ENCODE measurements at regions not wholly inside any gene's neighbourhood (a gene's known extent, or its start where the extent isn't known, plus 50 kb on each side); places are given as distances from the start of the nearest gene placed in this dataset.

DNA sequence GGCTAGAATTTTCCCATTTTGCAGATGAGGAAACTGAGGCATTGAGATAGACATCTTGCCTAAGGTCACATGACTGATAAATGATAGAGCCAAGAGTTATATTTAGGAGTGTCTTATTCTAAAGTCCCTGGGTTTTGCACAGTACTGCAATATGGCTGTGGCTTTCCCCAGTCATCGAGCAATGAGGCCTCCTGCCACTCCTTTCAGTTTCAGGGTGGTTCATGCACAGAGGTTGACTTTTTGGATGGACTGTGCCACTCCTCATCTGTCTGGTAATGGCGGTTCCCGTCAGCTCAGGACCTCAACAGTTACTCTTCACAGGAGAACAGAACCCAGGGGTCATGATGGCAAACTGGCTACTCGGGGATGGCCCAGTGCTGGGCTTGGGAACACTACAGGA, 131.1 kb downstream of the ACKR3 start:
- TF ChIP-seq EZH2 (IDR thresholded peaks at IDR 0.05) (no peak), POLR2AphosphoS5 (IDR thresholded peaks at IDR 0.05; ENCODE audit: borderline replicate concordance, low read depth, low read length) (no peak), FOXP2 (optimal IDR thresholded peaks at IDR 0.05; ENCODE audit: control extremely low read depth, extremely low read length, insufficient read depth) (no peak)
